GM12878 (cell line): ENCODE measurements at regions not wholly inside any gene's neighbourhood (a gene's known extent, or its start where the extent isn't known, plus 50 kb on each side); places are given as distances from the start of the nearest gene placed in this dataset.

ENCODE experiments used
- ATAC-seq: fragments of 200-7000 bp; cut with Tn5 transposase; 3 replicates; pipeline ENCODE4 v1.9.1; 2020; ENCODE audit warnings: mild to moderate bottlenecking, moderate library complexity
- BruUV-seq: library from RNA; stranded (reverse); fragments of 400-500 nt; replicated peaks from 2 replicates; lab custom pipeline; 2021; lab: Mats Ljungman, UMichigan
- CTCF ChIA-PET: fragments of 300-600 bp; sonication (Branson Sonifier 250); formaldehyde crosslinking; extraction: SDS; loops from one replicate; lab custom pipeline; 2021; ENCODE audit warnings: inconsistent platforms; lab: Yijun Ruan, JAX
- POLR2A ChIA-PET: fragments of 350-600 bp; formaldehyde crosslinking; extraction: SDS; loops from one replicate; lab custom pipeline; 2021; ENCODE audit warnings: inconsistent platforms; lab: Charles Lee
- RAD21 ChIA-PET: fragments of 300-600 bp; sonication (Branson Sonifier 250); formaldehyde crosslinking; loops from one replicate; lab custom pipeline; 2023; ENCODE audit warnings: antibody characterized with exemption; ENCODE audit not compliant: unreplicated experiment; lab: Charles Lee
- SMC1A ChIA-PET: fragments of 300-600 bp; sonication (Branson Sonifier 250); formaldehyde crosslinking; loops from one replicate; lab custom pipeline; 2023; ENCODE audit not compliant: unreplicated experiment, uncharacterized antibody; lab: Charles Lee
- DNase-seq: peaks from one replicate; pipeline ENCODE4 v3.0.0-alpha.2; 2011; ENCODE audit warnings: low read depth, low spot score
- FAIRE-seq: peaks from 3 replicates; lab custom pipeline; 2011; peaks lifted over from hg19 to GRCh38; lab: Jason Lieb, UNC
- H2AFZ ChIP-seq: 2 replicates; pipeline ENCODE4 v1.6.0; 2011; ENCODE audit warnings: low read depth, low read length, control low read depth; ENCODE audit not compliant: control insufficient read depth
- H3K27ac ChIP-seq: 2 replicates; pipeline ENCODE4 v1.5.1; 2011; ENCODE audit warnings: control low read depth; ENCODE audit not compliant: control insufficient read depth, insufficient read depth
- H3K27me3 ChIP-seq, 2 experiments: replicated peaks in 1 of 2; 2 replicates each; pipeline versions ENCODE4 v1.6.0 to v1.6.1; 2011; ENCODE audit warnings: low read length in 1 of 2; ENCODE audit not compliant: control insufficient read depth in 2 of 2, insufficient read depth in 2 of 2
- H3K36me3 ChIP-seq, 2 experiments: 2 replicates each; pipeline ENCODE4 v1.5.1; 2011; ENCODE audit warnings: low read length in 1 of 2; ENCODE audit not compliant: control insufficient read depth in 2 of 2, insufficient read depth in 2 of 2
- H3K4me1 ChIP-seq: 2 replicates; pipeline ENCODE4 v1.6.1; 2011; ENCODE audit warnings: mild to moderate bottlenecking, low read length, moderate library complexity, mixed read lengths; ENCODE audit not compliant: control insufficient read depth, insufficient read depth
- H3K4me2 ChIP-seq: 2 replicates; pipeline ENCODE4 v1.6.0; 2011; ENCODE audit warnings: control low read depth; ENCODE audit not compliant: control insufficient read depth, insufficient read depth
- H3K4me3 ChIP-seq: fragments of 200-600 bp; sonication (generic); 2 replicates; pipeline ENCODE4 v1.5.1; 2016
- H3K79me2 ChIP-seq: 2 replicates; pipeline ENCODE4 v1.6.0; 2011; ENCODE audit warnings: low read length; ENCODE audit not compliant: control insufficient read depth, insufficient read depth
- H3K9ac ChIP-seq: 2 replicates; pipeline ENCODE4 v1.8.0; 2011; ENCODE audit warnings: low read length, control low read depth, mixed read lengths; ENCODE audit not compliant: control insufficient read depth, insufficient read depth
- H3K9me3 ChIP-seq: replicated peaks from 3 replicates; pipeline ENCODE4 v1.5.1; 2011; ENCODE audit warnings: mild to moderate bottlenecking, low read length; ENCODE audit not compliant: control insufficient read depth, insufficient read depth
- H4K20me1 ChIP-seq: 2 replicates; pipeline ENCODE4 v1.6.0; 2011; ENCODE audit not compliant: control insufficient read depth, insufficient read depth
- EP300 ChIP-seq, 2 experiments: fragments of 150-350 bp in 1 of 2; IDR thresholded peaks; 2 replicates each; pipeline ENCODE4 v1.6.1; 2011 to 2012; ENCODE audit warnings: low read depth in 2 of 2, low read length in 2 of 2, borderline replicate concordance in 1 of 2, improper control_type of control experiment in 1 of 2, inconsistent platforms in 1 of 2; ENCODE audit not compliant: control insufficient read depth in 1 of 2
- FOXM1 ChIP-seq: IDR thresholded peaks from 2 replicates; pipeline ENCODE4 v1.6.1; 2012; ENCODE audit warnings: low read depth, mild to moderate bottlenecking, inconsistent platforms, low read length, moderate library complexity
- IKZF1 ChIP-seq: fragments of 450-650 bp; conservative IDR thresholded peaks from 2 replicates; pipeline ENCODE4 v1.6.1; 2017; ENCODE audit warnings: antibody characterized with exemption, mild to moderate bottlenecking
- LARP7 ChIP-seq: fragments of 450-650 bp; IDR thresholded peaks from 2 replicates; pipeline ENCODE4 v1.6.1; 2017; ENCODE audit warnings: mild to moderate bottlenecking
- NFIC ChIP-seq: IDR thresholded peaks from 2 replicates; pipeline ENCODE4 v1.6.1; 2012; ENCODE audit warnings: low read depth, mild to moderate bottlenecking, inconsistent platforms, low read length, moderate library complexity
- NFXL1 ChIP-seq: fragments of 450-650 bp; IDR thresholded peaks from 2 replicates; pipeline ENCODE4 v1.6.1; 2017; ENCODE audit warnings: antibody characterized with exemption, mild to moderate bottlenecking, borderline replicate concordance
- PKNOX1 ChIP-seq: fragments of 450-650 bp; IDR thresholded peaks from 2 replicates; pipeline ENCODE4 v1.6.1; 2016; ENCODE audit warnings: mild to moderate bottlenecking
- POU2F2 ChIP-seq: IDR thresholded peaks from 3 replicates; pipeline ENCODE4 v1.6.1; 2011; ENCODE audit warnings: low read depth, mild to moderate bottlenecking, low read length, borderline replicate concordance
- USF1 ChIP-seq: IDR thresholded peaks from 2 replicates; pipeline ENCODE4 v1.6.1; 2011; ENCODE audit warnings: borderline replicate concordance, low read depth, mild to moderate bottlenecking, moderate library complexity, mixed read lengths, low read length; ENCODE audit not compliant: insufficient read depth; ENCODE audit errors: extremely low read length
- YBX1 ChIP-seq: fragments of 450-650 bp; IDR thresholded peaks from 2 replicates; pipeline ENCODE4 v1.6.1; 2016; ENCODE audit warnings: antibody characterized with exemption
- whole genome bisulfite sequencing: methylation state at CpG from one replicate; pipeline ENCODE4 v1.1.6; 2016; ENCODE audit warnings: low lambda C conversion rate; ENCODE audit not compliant: insufficient replicate concordance, insufficient coverage; ENCODE audit errors: missing lambda C conversion rate; 5-methylcytosine and 5-hydroxymethylcytosine counted together
- in situ Hi-C: fragments of 300-500 bp; cut with MboI; formaldehyde crosslinking; loops from 9 replicates; pipeline ENCODE4 v1.14.3; 2018; ENCODE audit warnings: mixed read lengths
- intact Hi-C: fragments of 100-400 bp; cut with micrococcal nuclease; formaldehyde crosslinking; loops from one replicate; pipeline ENCODE4 v1.14.2; 2022; ENCODE audit not compliant: unreplicated experiment
- TF ChIP-seq, protein P1 (sequence below): fragments of 450-650 bp; IDR thresholded peaks from 2 replicates; pipeline ENCODE4 v1.6.1; 2017; ENCODE audit warnings: mild to moderate bottlenecking, moderate library complexity
- TF ChIP-seq, protein P2 (sequence below): fragments of 450-650 bp; IDR thresholded peaks from 2 replicates; pipeline ENCODE4 v1.6.1; 2014; ENCODE audit warnings: mild to moderate bottlenecking
- TF ChIP-seq, protein P3 (sequence below): fragments of 450-650 bp; conservative IDR thresholded peaks from 2 replicates; pipeline ENCODE4 v1.6.1; 2017; ENCODE audit warnings: mild to moderate bottlenecking, moderate library complexity

GRCh38 chr7:156019776-156020565 is 207.7 kb upstream of the SHH start:
- no peak for TF ChIP-seq IKZF1
- TF ChIP-seq FOXM1, result no peak
- no peak for TF ChIP-seq NFXL1
- no peak for TF ChIP-seq POU2F2
- TF ChIP-seq, protein P1, sequence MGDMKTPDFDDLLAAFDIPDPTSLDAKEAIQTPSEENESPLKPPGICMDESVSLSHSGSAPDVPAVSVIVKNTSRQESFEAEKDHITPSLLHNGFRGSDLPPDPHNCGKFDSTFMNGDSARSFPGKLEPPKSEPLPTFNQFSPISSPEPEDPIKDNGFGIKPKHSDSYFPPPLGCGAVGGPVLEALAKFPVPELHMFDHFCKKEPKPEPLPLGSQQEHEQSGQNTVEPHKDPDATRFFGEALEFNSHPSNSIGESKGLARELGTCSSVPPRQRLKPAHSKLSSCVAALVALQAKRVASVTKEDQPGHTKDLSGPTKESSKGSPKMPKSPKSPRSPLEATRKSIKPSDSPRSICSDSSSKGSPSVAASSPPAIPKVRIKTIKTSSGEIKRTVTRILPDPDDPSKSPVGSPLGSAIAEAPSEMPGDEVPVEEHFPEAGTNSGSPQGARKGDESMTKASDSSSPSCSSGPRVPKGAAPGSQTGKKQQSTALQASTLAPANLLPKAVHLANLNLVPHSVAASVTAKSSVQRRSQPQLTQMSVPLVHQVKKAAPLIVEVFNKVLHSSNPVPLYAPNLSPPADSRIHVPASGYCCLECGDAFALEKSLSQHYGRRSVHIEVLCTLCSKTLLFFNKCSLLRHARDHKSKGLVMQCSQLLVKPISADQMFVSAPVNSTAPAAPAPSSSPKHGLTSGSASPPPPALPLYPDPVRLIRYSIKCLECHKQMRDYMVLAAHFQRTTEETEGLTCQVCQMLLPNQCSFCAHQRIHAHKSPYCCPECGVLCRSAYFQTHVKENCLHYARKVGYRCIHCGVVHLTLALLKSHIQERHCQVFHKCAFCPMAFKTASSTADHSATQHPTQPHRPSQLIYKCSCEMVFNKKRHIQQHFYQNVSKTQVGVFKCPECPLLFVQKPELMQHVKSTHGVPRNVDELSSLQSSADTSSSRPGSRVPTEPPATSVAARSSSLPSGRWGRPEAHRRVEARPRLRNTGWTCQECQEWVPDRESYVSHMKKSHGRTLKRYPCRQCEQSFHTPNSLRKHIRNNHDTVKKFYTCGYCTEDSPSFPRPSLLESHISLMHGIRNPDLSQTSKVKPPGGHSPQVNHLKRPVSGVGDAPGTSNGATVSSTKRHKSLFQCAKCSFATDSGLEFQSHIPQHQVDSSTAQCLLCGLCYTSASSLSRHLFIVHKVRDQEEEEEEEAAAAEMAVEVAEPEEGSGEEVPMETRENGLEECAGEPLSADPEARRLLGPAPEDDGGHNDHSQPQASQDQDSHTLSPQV, result no peak
- no peak for TF ChIP-seq YBX1
- TF ChIP-seq EP300 (IDR thresholded peaks at IDR 0.05; ENCODE audit: borderline replicate concordance in 1 of 2, control insufficient read depth in 1 of 2, low read depth in 2 of 2, low read length in 2 of 2), result no peak
- TF ChIP-seq, protein P2, sequence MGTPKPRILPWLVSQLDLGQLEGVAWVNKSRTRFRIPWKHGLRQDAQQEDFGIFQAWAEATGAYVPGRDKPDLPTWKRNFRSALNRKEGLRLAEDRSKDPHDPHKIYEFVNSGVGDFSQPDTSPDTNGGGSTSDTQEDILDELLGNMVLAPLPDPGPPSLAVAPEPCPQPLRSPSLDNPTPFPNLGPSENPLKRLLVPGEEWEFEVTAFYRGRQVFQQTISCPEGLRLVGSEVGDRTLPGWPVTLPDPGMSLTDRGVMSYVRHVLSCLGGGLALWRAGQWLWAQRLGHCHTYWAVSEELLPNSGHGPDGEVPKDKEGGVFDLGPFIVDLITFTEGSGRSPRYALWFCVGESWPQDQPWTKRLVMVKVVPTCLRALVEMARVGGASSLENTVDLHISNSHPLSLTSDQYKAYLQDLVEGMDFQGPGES, result no peak
- TF ChIP-seq LARP7, result no peak
- TF ChIP-seq, protein P3, sequence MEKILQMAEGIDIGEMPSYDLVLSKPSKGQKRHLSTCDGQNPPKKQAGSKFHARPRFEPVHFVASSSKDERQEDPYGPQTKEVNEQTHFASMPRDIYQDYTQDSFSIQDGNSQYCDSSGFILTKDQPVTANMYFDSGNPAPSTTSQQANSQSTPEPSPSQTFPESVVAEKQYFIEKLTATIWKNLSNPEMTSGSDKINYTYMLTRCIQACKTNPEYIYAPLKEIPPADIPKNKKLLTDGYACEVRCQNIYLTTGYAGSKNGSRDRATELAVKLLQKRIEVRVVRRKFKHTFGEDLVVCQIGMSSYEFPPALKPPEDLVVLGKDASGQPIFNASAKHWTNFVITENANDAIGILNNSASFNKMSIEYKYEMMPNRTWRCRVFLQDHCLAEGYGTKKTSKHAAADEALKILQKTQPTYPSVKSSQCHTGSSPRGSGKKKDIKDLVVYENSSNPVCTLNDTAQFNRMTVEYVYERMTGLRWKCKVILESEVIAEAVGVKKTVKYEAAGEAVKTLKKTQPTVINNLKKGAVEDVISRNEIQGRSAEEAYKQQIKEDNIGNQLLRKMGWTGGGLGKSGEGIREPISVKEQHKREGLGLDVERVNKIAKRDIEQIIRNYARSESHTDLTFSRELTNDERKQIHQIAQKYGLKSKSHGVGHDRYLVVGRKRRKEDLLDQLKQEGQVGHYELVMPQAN, result no peak
- no peak for TF ChIP-seq PKNOX1
- no peak for TF ChIP-seq USF1
- TF ChIP-seq NFIC, result no peak
- FAIRE-seq (no peak), DNase-seq (no peak), ATAC-seq (no peak)
- no peaks in the 10 kb centered on the region for H3K79me2 ChIP-seq
- in situ Hi-C loops (no loop called here), intact Hi-C loops (loop anchor here (2.0 kb wide), 1 partner anchor 63 kb away; no protein-coding TSS in a partner anchor)
- no peak overlapping the region for H3K27ac ChIP-seq
- no peak overlapping the region for H2AFZ ChIP-seq
- WGBS, result 52% methylated on average over 13 of the region's 13 CpGs
- H3K4me2 ChIP-seq, result no peak overlapping the region
- ChIA-PET SMC1A (no interaction called here), RAD21 (no interaction called here), POLR2A (no interaction called here), CTCF (no interaction called here)
- no peaks in the 10 kb centered on the region for H3K4me1 ChIP-seq
- no peak overlapping the region for H3K4me3 ChIP-seq
- H3K36me3 ChIP-seq, result no peaks in the 10 kb centered on the region
- H3K9me3 ChIP-seq, result no peaks in the 10 kb centered on the region; the same call in 2 of the 3 replicates
- H3K9ac ChIP-seq, result no peak overlapping the region
- no peaks in the 10 kb centered on the region for H4K20me1 ChIP-seq
- no peaks in the 10 kb centered on the region for H3K27me3 ChIP-seq
- no TSS peak for BruUV-seq
